ENCODE measurements at regions not wholly inside any gene's neighbourhood (a gene's known extent, or its start where the extent isn't known, plus 50 kb on each side); places are given as distances from the start of the nearest gene placed in this dataset.

- H3K4me1 ChIP-seq (replicated peaks in 1 of 2): no peaks in the 10 kb centered on the region
- H3K4me3 ChIP-seq: no peak overlapping the region
- in situ Hi-C loops (cut with MboI; ENCODE audit: low pct_unique_long_range_greater_than_20kb in 2 of 9, low sequenced_read_pairs in 9 of 9, unreplicated experiment in 9 of 9): no loop called here
- H3K27ac ChIP-seq: no peak overlapping the region
- 0 to 100% (median 86%) methylated on average over 1 to 5 of the region's 5 CpGs for WGBS, 10 experiments
- ATAC-seq (replicated peaks in 6 of 8): peak in 4 of 8 experiments; percentile 7 to 62 (median 42)
Observed at GRCh38 chr2:18991177-18992168, 366.9 kb downstream of the OSR1 start.

- in situ Hi-C loops (cut with MboI; ENCODE audit: low pct_unique_long_range_greater_than_20kb in 2 of 9, low sequenced_read_pairs in 9 of 9, unreplicated experiment in 9 of 9): no loop called here
- peak in 2 of 8 experiments; percentile 33 to 58 for ATAC-seq (replicated peaks in 6 of 8)
- no peak overlapping the region for H3K4me3 ChIP-seq
- WGBS, 10 experiments: 20 to 100% (median 61%) methylated on average over 1 to 3 of the region's 3 CpGs; no CpG with 5 or more reads in 1 of the 10 experiments
- no peaks in the 10 kb centered on the region for H3K4me1 ChIP-seq (replicated peaks in 1 of 2)
- H3K27ac ChIP-seq: no peak overlapping the region
Observed at GRCh38 chr2:18988631-18989232, 369.7 kb downstream of the OSR1 start.

- H3K27ac ChIP-seq: no peak overlapping the region
Observed at GRCh38 chr2:18987592-18988073, 370.8 kb downstream of the OSR1 start.

GRCh38 chr2:18987016-18987415 lies 371.4 kb downstream of the OSR1 start:
- WGBS, 10 experiments: 84 to 100% (median 96%) methylated on average over 1 to 4 of the region's 4 CpGs
- ATAC-seq (replicated peaks in 6 of 8): no peak

More at GRCh38 chr2:18987592-18988073, 370.8 kb downstream of the OSR1 start:
- no peaks in the 10 kb centered on the region for H3K4me1 ChIP-seq (replicated peaks in 1 of 2)
- in situ Hi-C loops (cut with MboI; ENCODE audit: low pct_unique_long_range_greater_than_20kb in 2 of 9, low sequenced_read_pairs in 9 of 9, unreplicated experiment in 9 of 9): no loop called here
- no peak overlapping the region for H3K4me3 ChIP-seq
- 0 to 84% (median 56%) methylated on average over 2 to 4 of the region's 4 CpGs; no CpG with 5 or more reads in 1 of the 10 experiments for WGBS, 10 experiments
- ATAC-seq (replicated peaks in 6 of 8): peak in 3 of 8 experiments; percentile 44 to 62 (median 50)

GRCh38 chr2:18986046-18986445 lies 372.4 kb downstream of the OSR1 start:
- in situ Hi-C loops (cut with MboI; ENCODE audit: low pct_unique_long_range_greater_than_20kb in 2 of 9, low sequenced_read_pairs in 9 of 9, unreplicated experiment in 9 of 9): no loop called here
- H3K4me1 ChIP-seq (replicated peaks in 1 of 2): no peaks in the 10 kb centered on the region
- H3K4me3 ChIP-seq: no peak overlapping the region
- H3K27ac ChIP-seq: no peak overlapping the region
- no peak for ATAC-seq (replicated peaks in 6 of 8)

More at GRCh38 chr2:18987016-18987415, 371.4 kb downstream of the OSR1 start:
- no peak overlapping the region for H3K27ac ChIP-seq
- no peaks in the 10 kb centered on the region for H3K4me1 ChIP-seq (replicated peaks in 1 of 2)
- no peak overlapping the region for H3K4me3 ChIP-seq
- in situ Hi-C loops (cut with MboI; ENCODE audit: low pct_unique_long_range_greater_than_20kb in 2 of 9, low sequenced_read_pairs in 9 of 9, unreplicated experiment in 9 of 9): no loop called here

- no peak overlapping the region for H3K4me3 ChIP-seq
- H3K27ac ChIP-seq: no peak overlapping the region
- in situ Hi-C loops (cut with MboI; ENCODE audit: low pct_unique_long_range_greater_than_20kb in 2 of 9, low sequenced_read_pairs in 9 of 9, unreplicated experiment in 9 of 9): no loop called here
- H3K4me1 ChIP-seq (replicated peaks in 1 of 2): peaks cover 0 to 4% of the 10 kb centered on the region in 2 donors
- peak in 1 of 8 experiments; percentile 27 for ATAC-seq (replicated peaks in 6 of 8)
- 60 to 91% (median 79%) methylated on average over 2 to 6 of the region's 6 CpGs for WGBS, 10 experiments
Observed at GRCh38 chr2:18980786-18981430, 377.5 kb downstream of the OSR1 start.

- ATAC-seq (replicated peaks in 6 of 8): peak in 1 of 8 experiments; percentile 48
- Histone ChIP-seq H3K4me1 (replicated peaks in 1 of 2) (peaks cover 0 to 4% of the 10 kb centered on the region in 2 donors), H3K4me3 (no peak overlapping the region), H3K27ac (no peak overlapping the region)
- WGBS, 10 experiments: 0 to 92% (median 62%) methylated on average over 1 to 4 of the region's 5 CpGs; no CpG with 5 or more reads in 1 of the 10 experiments
- in situ Hi-C loops (cut with MboI; ENCODE audit: low pct_unique_long_range_greater_than_20kb in 2 of 9, low sequenced_read_pairs in 9 of 9, unreplicated experiment in 9 of 9): no loop called here
Observed at GRCh38 chr2:18980104-18980785, 378.2 kb downstream of the OSR1 start.

GRCh38 chr2:18977409-18977808 lies 381.0 kb downstream of the OSR1 start:
- H3K27ac ChIP-seq: no peak overlapping the region
- ATAC-seq (replicated peaks in 6 of 8): no peak
- H3K4me3 ChIP-seq: no peak overlapping the region
- peaks cover 0 to 4% of the 10 kb centered on the region in 2 donors for H3K4me1 ChIP-seq (replicated peaks in 1 of 2)
- WGBS, 10 experiments: 72 to 100% (median 90%) methylated on average over 1 to 3 of the region's 3 CpGs; no CpG with 5 or more reads in 2 of the 10 experiments
- in situ Hi-C loops (cut with MboI; ENCODE audit: low pct_unique_long_range_greater_than_20kb in 2 of 9, low sequenced_read_pairs in 9 of 9, unreplicated experiment in 9 of 9): no loop called here

GRCh38 chr2:18976168-18976961 lies 382.1 kb downstream of the OSR1 start:
- 2 to 96% (median 82%) methylated on average over 3 to 14 of the region's 14 CpGs for WGBS, 10 experiments
- peak in 2 of 8 experiments; percentile 85 to 88 for ATAC-seq (replicated peaks in 6 of 8)
- in situ Hi-C loops (cut with MboI; ENCODE audit: low pct_unique_long_range_greater_than_20kb in 2 of 9, low sequenced_read_pairs in 9 of 9, unreplicated experiment in 9 of 9): no loop called here
- no peak overlapping the region for H3K4me3 ChIP-seq
- H3K4me1 ChIP-seq (replicated peaks in 1 of 2): peaks cover 0 to 4% of the 10 kb centered on the region in 2 donors
- no peak overlapping the region for H3K27ac ChIP-seq

GRCh38 chr2:18975506-18976167 lies 382.8 kb downstream of the OSR1 start:
- in situ Hi-C loops (cut with MboI; ENCODE audit: low pct_unique_long_range_greater_than_20kb in 2 of 9, low sequenced_read_pairs in 9 of 9, unreplicated experiment in 9 of 9): no loop called here
- ATAC-seq (replicated peaks in 6 of 8): peak in 2 of 8 experiments; percentile 48 to 52
- WGBS, 10 experiments: 21 to 88% (median 66%) methylated on average over 4 to 9 of the region's 9 CpGs
- Histone ChIP-seq H3K27ac (no peak overlapping the region), H3K4me3 (no peak overlapping the region), H3K4me1 (replicated peaks in 1 of 2) (peaks cover 0 to 4% of the 10 kb centered on the region in 2 donors)

GRCh38 chr2:18971628-18972027 lies 382.3 kb upstream of the NT5C1B start:
- H3K4me3 ChIP-seq: no peak overlapping the region
- ATAC-seq (replicated peaks in 6 of 8): peak in 2 of 8 experiments; percentile 21 to 26
- H3K27ac ChIP-seq: no peak overlapping the region
- H3K4me1 ChIP-seq (replicated peaks in 1 of 2): no peaks in the 10 kb centered on the region
- in situ Hi-C loops (cut with MboI; ENCODE audit: low pct_unique_long_range_greater_than_20kb in 2 of 9, low sequenced_read_pairs in 9 of 9, unreplicated experiment in 9 of 9): no loop called here

- in situ Hi-C loops (cut with MboI; ENCODE audit: low pct_unique_long_range_greater_than_20kb in 2 of 9, low sequenced_read_pairs in 9 of 9, unreplicated experiment in 9 of 9): no loop called here
- no peak for ATAC-seq (replicated peaks in 6 of 8)
- Histone ChIP-seq H3K27ac (no peak overlapping the region), H3K4me3 (no peak overlapping the region), H3K4me1 (replicated peaks in 1 of 2) (no peaks in the 10 kb centered on the region)
- WGBS, 10 experiments: 90 to 100% (median 100%) methylated on average over 1 to 3 of the region's 3 CpGs; no CpG with 5 or more reads in 3 of the 10 experiments
Observed at GRCh38 chr2:18971069-18971378, 381.7 kb upstream of the NT5C1B start.

Data from motor neuron (in vitro differentiated cells).